Sigmoid colon (tissue), 6 donors: ENCODE measurements at regions not wholly inside any gene's neighbourhood (a gene's known extent, or its start where the extent isn't known, plus 50 kb on each side); places are given as distances from the start of the nearest gene placed in this dataset.
A peak's percentile ranks its signal among the peaks of the same experiment; 100 is the strongest.

Experiments
- DNase-seq: peaks from one replicate; pipeline ENCODE4 v3.0.0-alpha.2; 2019
- H3K27ac ChIP-seq, 4 donors: fragments of 200-600 bp; sonication (generic); one replicate each; pipeline ENCODE4 v1.5.1; 2016 to 2019; ENCODE audit warnings: mild to moderate bottlenecking in 1 of 4
- H3K27me3 ChIP-seq, 3 donors: fragments of 200-600 bp; sonication (generic); one replicate each; pipeline ENCODE4 v1.5.1; 2019; ENCODE audit warnings: mild to moderate bottlenecking in 1 of 3
- H3K36me3 ChIP-seq, 4 donors: fragments of 200-600 bp; sonication (generic); one replicate each; pipeline ENCODE4 v1.5.1; 2016 to 2019
- H3K4me1 ChIP-seq, 4 donors: fragments of 200-600 bp; sonication (generic); one replicate each; pipeline ENCODE4 v1.5.1; 2017 to 2019
- H3K4me3 ChIP-seq, 4 donors: fragments of 200-600 bp; sonication (generic); one replicate each; pipeline ENCODE4 v1.5.1; 2017 to 2019; ENCODE audit warnings: mild to moderate bottlenecking in 2 of 4, moderate library complexity in 1 of 4
- H3K9me3 ChIP-seq, 4 donors: fragments of 200-600 bp in 3 of 4; sonication (generic) in 3 of 4; one replicate each; pipeline versions ENCODE4 v1.5.1 to v1.6.1; 2013 to 2019
- CTCF ChIP-seq, 4 experiments: fragments of 450-650 bp in 3 of 4; fragments of 200-600 bp in 1 of 4; IDR thresholded peaks; one replicate each; pipeline ENCODE4 v1.5.1; 2016 to 2019; ENCODE audit warnings: antibody characterized with exemption in 4 of 4, mild to moderate bottlenecking in 3 of 4, moderate library complexity in 2 of 4
- EP300 ChIP-seq, 4 donors: sonication (generic); formaldehyde crosslinking; IDR thresholded peaks; one replicate each; pipeline ENCODE4 v1.6.1; 2017; ENCODE audit warnings: antibody characterized with exemption in 4 of 4
- POLR2A ChIP-seq, 2 donors: fragments of 450-650 bp; IDR thresholded peaks; one replicate each; pipeline ENCODE4 v1.6.1; 2016; ENCODE audit warnings: antibody characterized with exemption in 2 of 2, mild to moderate bottlenecking in 2 of 2, moderate library complexity in 2 of 2
- POLR2AphosphoS5 ChIP-seq, 4 donors: sonication (generic); formaldehyde crosslinking; IDR thresholded peaks; one replicate each; pipeline ENCODE4 v1.6.1; 2017; ENCODE audit warnings: antibody characterized with exemption in 4 of 4
- WGBS, 2 donors: extraction: QIAGEN DNeasy Blood & Tissue Kit; methylation state at CpG; one replicate each; pipeline ENCODE4 v1.1.7; 2013; 5-methylcytosine and 5-hydroxymethylcytosine counted together
- intact Hi-C: fragments of 100-400 bp; cut with DNase I; formaldehyde crosslinking; loops from one replicate; pipeline ENCODE4 v1.15.1; 2023
- donor health status: healthy with polysubstance abuse.
- donor health status: healthy.

GRCh38 chr6:18323935-18324705, 59.8 kb upstream of the DEK start:
- H3K27ac ChIP-seq, result no peak overlapping the region
- peaks cover 0 to 11% (median 0%) of the 10 kb centered on the region in 4 donors for H3K4me1 ChIP-seq
- no peak for DNase-seq
- H3K36me3 ChIP-seq, result no peaks in the 10 kb centered on the region
- WGBS, 2 donors, result 30 to 39% methylated on average over 8 of the region's 8 CpGs
- TF ChIP-seq CTCF (IDR thresholded peaks at IDR 0.05) (peak; percentile 44 to 76 (median 70)), POLR2A (IDR thresholded peaks at IDR 0.05) (no peak)
- no peaks in the 10 kb centered on the region for H3K9me3 ChIP-seq
- no peak overlapping the region for H3K4me3 ChIP-seq
- H3K27me3 ChIP-seq, result no peaks in the 10 kb centered on the region
- intact Hi-C loops, result loop anchor here (1.0 kb wide), 1 partner anchor 180 kb away; no protein-coding TSS in a partner anchor

GRCh38 chr6:18317850-18318249, 53.5 kb upstream of the DEK start:
- WGBS, 2 donors, result 0 to 44% methylated on average over 1 of the region's 1 CpG
- TF ChIP-seq POLR2AphosphoS5 (IDR thresholded peaks at IDR 0.05), result no peak
- no peak for TF ChIP-seq POLR2A (IDR thresholded peaks at IDR 0.05)
- TF ChIP-seq CTCF (IDR thresholded peaks at IDR 0.05), result no peak
- no peak for TF ChIP-seq EP300 (IDR thresholded peaks at IDR 0.05)
- DNase-seq, result no peak
- no peaks in the 10 kb centered on the region for H3K4me1 ChIP-seq
- no peaks in the 10 kb centered on the region for H3K27me3 ChIP-seq
- no peak overlapping the region for H3K4me3 ChIP-seq
- no peaks in the 10 kb centered on the region for H3K9me3 ChIP-seq
- H3K27ac ChIP-seq, result no peak overlapping the region
- intact Hi-C loops, result no loop called here
- no peaks in the 10 kb centered on the region for H3K36me3 ChIP-seq

- no peaks in the 10 kb centered on the region for H3K9me3 ChIP-seq
- intact Hi-C loops, result no loop called here
Measured at GRCh38 chr6:18314317-18314997, 50.1 kb upstream of the DEK start.

More at GRCh38 chr6:18314317-18314997, 50.1 kb upstream of the DEK start:
- TF ChIP-seq POLR2AphosphoS5 (IDR thresholded peaks at IDR 0.05) (no peak), EP300 (IDR thresholded peaks at IDR 0.05) (no peak), POLR2A (IDR thresholded peaks at IDR 0.05) (no peak), CTCF (IDR thresholded peaks at IDR 0.05) (no peak)
- no peaks in the 10 kb centered on the region for H3K4me1 ChIP-seq
- H3K27me3 ChIP-seq, result no peaks in the 10 kb centered on the region
- no peak overlapping the region for H3K27ac ChIP-seq
- no peak for DNase-seq
- H3K36me3 ChIP-seq, result no peaks in the 10 kb centered on the region
- H3K4me3 ChIP-seq, result no peak overlapping the region
